ENCODE measurements at regions not wholly inside any gene's neighbourhood (a gene's known extent, or its start where the extent isn't known, plus 50 kb on each side); places are given as distances from the start of the nearest gene placed in this dataset.

DNA sequence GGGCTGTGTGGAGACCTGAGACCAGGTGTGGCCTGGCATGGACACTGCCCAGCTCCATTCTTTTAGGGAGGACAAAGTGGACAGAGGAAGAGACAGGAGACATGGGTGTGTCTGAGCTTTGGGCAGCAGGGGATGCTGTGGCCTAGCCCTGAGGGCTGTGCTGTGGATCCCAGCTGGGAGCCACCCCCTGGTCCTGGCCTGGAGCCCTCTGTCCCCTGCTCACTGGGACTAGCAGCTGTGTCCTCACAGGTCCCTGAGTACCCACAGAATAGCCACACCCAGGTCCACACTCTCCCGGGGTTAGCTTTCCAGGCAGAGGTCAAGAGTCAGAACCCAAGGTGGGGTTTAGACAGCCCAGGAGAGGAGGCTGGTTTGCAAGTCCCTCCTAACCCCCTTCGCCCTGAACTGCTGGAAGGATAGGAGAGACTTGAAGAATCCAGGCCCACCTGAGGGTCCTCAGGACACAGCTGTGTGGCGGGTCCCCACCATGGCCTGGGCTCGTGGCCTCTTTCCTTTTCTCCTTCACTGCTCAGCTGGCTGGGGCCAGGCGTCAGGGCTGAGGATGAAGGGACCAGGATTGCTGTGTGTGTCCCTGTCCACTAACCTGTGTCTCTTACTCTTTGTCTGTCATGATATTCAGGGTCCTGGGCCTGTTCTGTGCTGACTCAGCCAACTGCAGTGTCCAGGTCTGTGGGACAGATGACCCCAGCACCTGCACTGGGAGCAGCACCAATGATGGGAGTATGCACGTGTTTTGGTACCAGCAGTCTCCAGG, 78.5 kb upstream of the VPREB1 start:
- H3K4me2 ChIP-seq (ENCODE audit: low read length), result no peak overlapping the region
- no peaks in the 10 kb centered on the region for H3K9me3 ChIP-seq (ENCODE audit: control insufficient read depth in 1 of 2, insufficient read depth in 1 of 2, low read depth in 1 of 2, low read length in 2 of 2)
- peaks cover 8% of the 10 kb centered on the region; the same call in 1 of the 2 replicates for H3K27me3 ChIP-seq (ENCODE audit: insufficient read depth, low read length)
- H3K27ac ChIP-seq (ENCODE audit: low read depth, low read length), result no peak overlapping the region
- intact Hi-C loops (cut with micrococcal nuclease), result no loop called here
- no peaks in the 10 kb centered on the region for H3K79me2 ChIP-seq (ENCODE audit: insufficient read depth, low read length)
- ChIA-PET RAD21 (ENCODE audit: low non-redundant PET in 1 of 2, low total read pairs in 2 of 2, uncharacterized antibody in 2 of 2, unreplicated experiment in 2 of 2) (no interaction called here), CTCF (interaction anchor here (1.7 kb wide), 1 partner anchor 9 kb away, joined by 7 read pairs; no protein-coding TSS in a partner anchor), POLR2A (no interaction called here)
- TF ChIP-seq, protein P1, sequence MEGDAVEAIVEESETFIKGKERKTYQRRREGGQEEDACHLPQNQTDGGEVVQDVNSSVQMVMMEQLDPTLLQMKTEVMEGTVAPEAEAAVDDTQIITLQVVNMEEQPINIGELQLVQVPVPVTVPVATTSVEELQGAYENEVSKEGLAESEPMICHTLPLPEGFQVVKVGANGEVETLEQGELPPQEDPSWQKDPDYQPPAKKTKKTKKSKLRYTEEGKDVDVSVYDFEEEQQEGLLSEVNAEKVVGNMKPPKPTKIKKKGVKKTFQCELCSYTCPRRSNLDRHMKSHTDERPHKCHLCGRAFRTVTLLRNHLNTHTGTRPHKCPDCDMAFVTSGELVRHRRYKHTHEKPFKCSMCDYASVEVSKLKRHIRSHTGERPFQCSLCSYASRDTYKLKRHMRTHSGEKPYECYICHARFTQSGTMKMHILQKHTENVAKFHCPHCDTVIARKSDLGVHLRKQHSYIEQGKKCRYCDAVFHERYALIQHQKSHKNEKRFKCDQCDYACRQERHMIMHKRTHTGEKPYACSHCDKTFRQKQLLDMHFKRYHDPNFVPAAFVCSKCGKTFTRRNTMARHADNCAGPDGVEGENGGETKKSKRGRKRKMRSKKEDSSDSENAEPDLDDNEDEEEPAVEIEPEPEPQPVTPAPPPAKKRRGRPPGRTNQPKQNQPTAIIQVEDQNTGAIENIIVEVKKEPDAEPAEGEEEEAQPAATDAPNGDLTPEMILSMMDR (IDR thresholded peaks at IDR 0.05 in 2 of 3, conservative IDR thresholded peaks at IDR 0.05 in 1 of 3; ENCODE audit: borderline replicate concordance in 1 of 3, insufficient read depth in 1 of 3, low read depth in 2 of 3, low read length in 2 of 3), result no peak
- no peak for TF ChIP-seq POLR2AphosphoS5 (IDR thresholded peaks at IDR 0.05; ENCODE audit: low read depth, low read length)
- no peak for TF ChIP-seq EZH2phosphoT487 (IDR thresholded peaks at IDR 0.05; ENCODE audit: borderline replicate concordance)
- TF ChIP-seq SRF (IDR thresholded peaks at IDR 0.05; ENCODE audit: low read depth), result no peak
- TF ChIP-seq ZFX (IDR thresholded peaks at IDR 0.05), result no peak
- TF ChIP-seq, protein P2, sequence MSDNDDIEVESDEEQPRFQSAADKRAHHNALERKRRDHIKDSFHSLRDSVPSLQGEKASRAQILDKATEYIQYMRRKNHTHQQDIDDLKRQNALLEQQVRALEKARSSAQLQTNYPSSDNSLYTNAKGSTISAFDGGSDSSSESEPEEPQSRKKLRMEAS (IDR thresholded peaks at IDR 0.05), result no peak
- no peak for TF ChIP-seq JUND (IDR thresholded peaks at IDR 0.05)
- TF ChIP-seq EZH2 (IDR thresholded peaks at IDR 0.05), result no peak
- TF ChIP-seq CBX3 (IDR thresholded peaks at IDR 0.05; ENCODE audit: low read depth), result no peak
- TF ChIP-seq EGR1 (IDR thresholded peaks at IDR 0.05; ENCODE audit: low read depth), result no peak
- TF ChIP-seq TCF7L2 (IDR thresholded peaks at IDR 0.05; ENCODE audit: borderline replicate concordance, extremely low read depth, insufficient read depth, insufficient read length), result no peak
- TF ChIP-seq SP1 (IDR thresholded peaks at IDR 0.05; ENCODE audit: low read depth), result no peak
- TF ChIP-seq YY1 (IDR thresholded peaks at IDR 0.05; ENCODE audit: extremely low read depth, insufficient replicate concordance, low read depth, low read length), result no peak
- no peak for TF ChIP-seq POLR2A (IDR thresholded peaks at IDR 0.05; ENCODE audit: borderline replicate concordance, extremely low read depth, insufficient read depth, insufficient read length)
- peaks cover 7% of the 10 kb centered on the region in 2 experiments; a peak in 2 of 4 replicates for H3K4me1 ChIP-seq (ENCODE audit: control insufficient read depth in 1 of 2, insufficient read depth in 2 of 2, low read length in 2 of 2)
- no peak overlapping the region for H3K9ac ChIP-seq (ENCODE audit: low read length)
- no TSS peak for BruUV-seq (replicated peaks)
- H4K20me1 ChIP-seq (ENCODE audit: insufficient read depth), result no peaks in the 10 kb centered on the region
- H3K36me3 ChIP-seq (ENCODE audit: control insufficient read depth in 1 of 2, insufficient read depth in 2 of 2, low read length in 2 of 2), result no peaks in the 10 kb centered on the region
- H3K9me2 ChIP-seq (ENCODE audit: insufficient read depth), result no peaks in the 10 kb centered on the region
- H2AFZ ChIP-seq (ENCODE audit: low read depth, low read length, poor library complexity, severe bottlenecking), result no peak overlapping the region
- no peak for DNase-seq (ENCODE audit: low read depth, low spot score)
- ATAC-seq, result no peak
- H3K4me3 ChIP-seq (replicated peaks in 1 of 2; ENCODE audit: low read depth in 1 of 2, low read length in 2 of 2), result no peak overlapping the region
